ENCODE measurements at regions not wholly inside any gene's neighbourhood (a gene's known extent, or its start where the extent isn't known, plus 50 kb on each side); places are given as distances from the start of the nearest gene placed in this dataset.

- TF ChIP-seq EP300 (conservative IDR thresholded peaks at IDR 0.05; ENCODE audit: poor library complexity, severe bottlenecking) (no peak), CTCF (IDR thresholded peaks at IDR 0.05; ENCODE audit: poor library complexity, severe bottlenecking) (no peak), MXI1 (conservative IDR thresholded peaks at IDR 0.05; ENCODE audit: poor library complexity, severe bottlenecking) (no peak), EZH2 (IDR thresholded peaks at IDR 0.05; ENCODE audit: borderline replicate concordance, insufficient read depth, low read length, poor library complexity, severe bottlenecking) (no peak), POLR2AphosphoS5 (IDR thresholded peaks at IDR 0.05) (no peak), RAD21 (conservative IDR thresholded peaks at IDR 0.05) (no peak), TAF1 (IDR thresholded peaks at IDR 0.05; ENCODE audit: low read depth) (no peak), SMC3 (conservative IDR thresholded peaks at IDR 0.05; ENCODE audit: poor library complexity) (no peak)
- TF ChIP-seq, protein P1, sequence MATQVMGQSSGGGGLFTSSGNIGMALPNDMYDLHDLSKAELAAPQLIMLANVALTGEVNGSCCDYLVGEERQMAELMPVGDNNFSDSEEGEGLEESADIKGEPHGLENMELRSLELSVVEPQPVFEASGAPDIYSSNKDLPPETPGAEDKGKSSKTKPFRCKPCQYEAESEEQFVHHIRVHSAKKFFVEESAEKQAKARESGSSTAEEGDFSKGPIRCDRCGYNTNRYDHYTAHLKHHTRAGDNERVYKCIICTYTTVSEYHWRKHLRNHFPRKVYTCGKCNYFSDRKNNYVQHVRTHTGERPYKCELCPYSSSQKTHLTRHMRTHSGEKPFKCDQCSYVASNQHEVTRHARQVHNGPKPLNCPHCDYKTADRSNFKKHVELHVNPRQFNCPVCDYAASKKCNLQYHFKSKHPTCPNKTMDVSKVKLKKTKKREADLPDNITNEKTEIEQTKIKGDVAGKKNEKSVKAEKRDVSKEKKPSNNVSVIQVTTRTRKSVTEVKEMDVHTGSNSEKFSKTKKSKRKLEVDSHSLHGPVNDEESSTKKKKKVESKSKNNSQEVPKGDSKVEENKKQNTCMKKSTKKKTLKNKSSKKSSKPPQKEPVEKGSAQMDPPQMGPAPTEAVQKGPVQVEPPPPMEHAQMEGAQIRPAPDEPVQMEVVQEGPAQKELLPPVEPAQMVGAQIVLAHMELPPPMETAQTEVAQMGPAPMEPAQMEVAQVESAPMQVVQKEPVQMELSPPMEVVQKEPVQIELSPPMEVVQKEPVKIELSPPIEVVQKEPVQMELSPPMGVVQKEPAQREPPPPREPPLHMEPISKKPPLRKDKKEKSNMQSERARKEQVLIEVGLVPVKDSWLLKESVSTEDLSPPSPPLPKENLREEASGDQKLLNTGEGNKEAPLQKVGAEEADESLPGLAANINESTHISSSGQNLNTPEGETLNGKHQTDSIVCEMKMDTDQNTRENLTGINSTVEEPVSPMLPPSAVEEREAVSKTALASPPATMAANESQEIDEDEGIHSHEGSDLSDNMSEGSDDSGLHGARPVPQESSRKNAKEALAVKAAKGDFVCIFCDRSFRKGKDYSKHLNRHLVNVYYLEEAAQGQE (IDR thresholded peaks at IDR 0.05; ENCODE audit: borderline replicate concordance), result no peak
Measured at GRCh38 chrY:7463196-7463595, 551.6 kb upstream of the AMELY start.
